Left lung (tissue), 4 donors: ENCODE measurements at regions not wholly inside any gene's neighbourhood (a gene's known extent, or its start where the extent isn't known, plus 50 kb on each side); places are given as distances from the start of the nearest gene placed in this dataset.

Experiments used
- ATAC-seq: fragments of 200-7000 bp; cut with Tn5 transposase; one replicate; pipeline ENCODE4 v1.9.1; 2020; ENCODE audit warnings: moderate library complexity
- DNase-seq, 4 donors: peaks; one replicate each; pipeline ENCODE4 v3.0.0-alpha.2; 2013 to 2020
- H3K27ac ChIP-seq, 2 donors: fragments of 200-600 bp; sonication (generic) in 1 of 2; one replicate each; pipeline versions ENCODE4 v1.5.0 to v1.8.0; 2020 to 2021
- H3K27me3 ChIP-seq, 2 donors: fragments of 200-600 bp; sonication (generic) in 1 of 2; one replicate each; pipeline versions ENCODE4 v1.5.0 to v1.8.0; 2020 to 2021
- H3K36me3 ChIP-seq, 2 donors: fragments of 200-600 bp; sonication (generic) in 1 of 2; one replicate each; pipeline versions ENCODE4 v1.5.0 to v1.8.0; 2020 to 2021
- H3K4me1 ChIP-seq, 2 donors: fragments of 200-600 bp; one replicate each; pipeline ENCODE4 v1.8.0; 2021
- H3K4me3 ChIP-seq, 2 donors: fragments of 200-600 bp; sonication (generic) in 1 of 2; one replicate each; pipeline versions ENCODE4 v1.5.0 to v1.8.0; 2020 to 2021; ENCODE audit warnings: mild to moderate bottlenecking in 1 of 2
- H3K9me3 ChIP-seq, 2 donors: fragments of 200-600 bp; sonication (generic) in 1 of 2; one replicate each; pipeline versions ENCODE4 v1.5.0 to v1.8.0; 2020 to 2021
- intact Hi-C, 2 donors: fragments of 100-400 bp; cut with DNase I; formaldehyde crosslinking; loops; one replicate each; pipeline versions ENCODE4 v1.11.2 to v1.14.2; 2022
- TF ChIP-seq, protein P1 (sequence below), 2 donors: fragments of 200-600 bp; sonication (generic) in 1 of 2; IDR thresholded peaks; one replicate each; pipeline versions ENCODE4 v1.5.0 to v1.8.0; 2021; ENCODE audit warnings: antibody characterized with exemption in 2 of 2
- donor health status: DM: no; HTN: yes; CAD: no.
- donor health status: DM: no; HTN: no; CAD: no.

DNA sequence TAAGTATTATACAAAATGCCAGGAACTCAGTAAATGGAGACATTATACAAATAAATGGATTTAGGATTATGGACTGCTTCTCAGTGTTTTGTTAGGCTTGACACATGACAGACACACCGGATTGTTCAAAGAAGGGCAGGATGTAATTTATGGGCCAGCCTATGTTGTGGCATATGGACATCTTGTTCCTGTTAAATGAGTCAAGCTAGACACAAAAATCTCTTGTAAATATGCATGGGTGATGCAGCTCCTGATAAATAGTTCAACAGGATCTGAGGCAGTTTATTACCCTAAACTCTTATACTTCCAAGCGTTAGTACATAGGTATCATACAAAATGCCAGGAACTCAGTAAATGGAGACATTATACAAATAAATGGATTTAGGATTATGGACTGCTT lies 502.3 kb downstream of the TBC1D4 start:
- Histone ChIP-seq H3K9me3 (no peaks in the 10 kb centered on the region), H3K4me1 (no peaks in the 10 kb centered on the region), H3K4me3 (no peak overlapping the region), H3K27me3 (no peaks in the 10 kb centered on the region), H3K27ac (no peak overlapping the region), H3K36me3 (no peaks in the 10 kb centered on the region)
- TF ChIP-seq, protein P1, sequence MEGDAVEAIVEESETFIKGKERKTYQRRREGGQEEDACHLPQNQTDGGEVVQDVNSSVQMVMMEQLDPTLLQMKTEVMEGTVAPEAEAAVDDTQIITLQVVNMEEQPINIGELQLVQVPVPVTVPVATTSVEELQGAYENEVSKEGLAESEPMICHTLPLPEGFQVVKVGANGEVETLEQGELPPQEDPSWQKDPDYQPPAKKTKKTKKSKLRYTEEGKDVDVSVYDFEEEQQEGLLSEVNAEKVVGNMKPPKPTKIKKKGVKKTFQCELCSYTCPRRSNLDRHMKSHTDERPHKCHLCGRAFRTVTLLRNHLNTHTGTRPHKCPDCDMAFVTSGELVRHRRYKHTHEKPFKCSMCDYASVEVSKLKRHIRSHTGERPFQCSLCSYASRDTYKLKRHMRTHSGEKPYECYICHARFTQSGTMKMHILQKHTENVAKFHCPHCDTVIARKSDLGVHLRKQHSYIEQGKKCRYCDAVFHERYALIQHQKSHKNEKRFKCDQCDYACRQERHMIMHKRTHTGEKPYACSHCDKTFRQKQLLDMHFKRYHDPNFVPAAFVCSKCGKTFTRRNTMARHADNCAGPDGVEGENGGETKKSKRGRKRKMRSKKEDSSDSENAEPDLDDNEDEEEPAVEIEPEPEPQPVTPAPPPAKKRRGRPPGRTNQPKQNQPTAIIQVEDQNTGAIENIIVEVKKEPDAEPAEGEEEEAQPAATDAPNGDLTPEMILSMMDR (IDR thresholded peaks at IDR 0.05) = no peak
- ATAC-seq (no peak), DNase-seq (no peak)
- intact Hi-C loops = no loop called here

DNA sequence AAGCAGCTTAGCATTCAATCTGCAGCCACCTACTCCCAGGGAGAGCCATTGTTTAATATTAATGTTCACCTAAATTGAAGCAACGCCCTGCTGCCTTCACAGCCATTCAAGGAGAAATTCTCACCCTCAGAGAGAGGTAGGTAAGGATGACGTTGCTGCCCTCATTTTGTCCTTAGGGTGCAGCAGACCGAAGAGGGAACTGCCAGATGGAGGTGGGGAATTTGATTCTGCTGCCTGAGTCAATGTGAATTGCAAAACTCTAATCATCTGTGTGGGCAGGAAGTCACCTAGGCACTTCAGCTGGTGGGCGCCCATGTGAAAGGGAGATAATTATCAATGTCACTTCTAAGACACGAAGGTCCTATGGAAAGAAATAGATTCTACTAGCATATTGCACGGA lies 503.4 kb downstream of the TBC1D4 start:
- DNase-seq (no peak), ATAC-seq (no peak)
- TF ChIP-seq, protein P1 (IDR thresholded peaks at IDR 0.05) = no peak
- no peaks in the 10 kb centered on the region for H3K9me3 ChIP-seq
- no peaks in the 10 kb centered on the region for H3K36me3 ChIP-seq
- no peaks in the 10 kb centered on the region for H3K4me1 ChIP-seq
- H3K4me3 ChIP-seq = no peak overlapping the region
- H3K27me3 ChIP-seq = no peaks in the 10 kb centered on the region
- H3K27ac ChIP-seq = no peak overlapping the region
- intact Hi-C loops = no loop called here

DNA sequence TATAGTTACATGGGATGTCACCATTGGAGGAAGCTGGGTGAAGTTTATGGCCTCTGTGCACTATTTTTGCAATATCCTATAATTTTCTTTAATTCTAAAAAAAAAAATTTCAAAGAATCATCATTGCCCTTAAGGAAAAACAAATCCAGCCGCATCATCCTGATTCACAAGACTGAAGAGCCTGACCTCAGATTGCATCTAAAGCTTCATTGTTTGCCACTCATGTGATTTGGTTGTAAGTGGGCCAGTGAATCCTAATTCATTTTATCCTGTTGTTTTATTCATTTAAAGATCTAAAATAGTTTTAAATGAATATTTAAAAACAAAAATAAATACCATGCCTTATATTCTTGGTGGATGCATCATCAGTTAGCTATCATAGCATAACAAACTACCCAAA lies 504.5 kb downstream of the TBC1D4 start:
- H3K4me3 ChIP-seq = no peak overlapping the region
- no peak for ATAC-seq
- no peaks in the 10 kb centered on the region for H3K36me3 ChIP-seq
- H3K27me3 ChIP-seq = no peaks in the 10 kb centered on the region
- DNase-seq = no peak
- no peak overlapping the region for H3K27ac ChIP-seq
- no peaks in the 10 kb centered on the region for H3K4me1 ChIP-seq
- TF ChIP-seq, protein P1 (IDR thresholded peaks at IDR 0.05) = no peak
- no peaks in the 10 kb centered on the region for H3K9me3 ChIP-seq
- intact Hi-C loops = no loop called here

DNA sequence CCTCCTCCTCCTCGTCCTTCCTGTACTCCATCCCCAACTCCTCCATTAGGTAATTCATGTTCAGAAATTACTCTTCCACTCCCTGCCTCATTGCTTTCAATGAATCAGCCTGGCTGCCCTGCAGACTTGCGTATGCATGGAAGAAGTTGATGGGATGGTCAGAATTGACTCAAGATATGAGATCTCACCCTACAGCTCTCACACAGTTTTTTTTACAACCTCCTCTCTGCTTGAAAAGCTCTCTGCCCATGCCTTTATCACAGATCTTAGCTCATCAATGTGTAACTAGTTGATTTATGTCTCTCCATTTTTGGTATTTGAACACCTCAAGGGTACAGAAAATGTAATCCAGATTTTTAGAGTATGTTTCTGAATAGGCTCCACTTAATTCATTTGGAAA lies 506.9 kb downstream of the TBC1D4 start:
- intact Hi-C loops = no loop called here
- H3K4me1 ChIP-seq = no peaks in the 10 kb centered on the region

DNA sequence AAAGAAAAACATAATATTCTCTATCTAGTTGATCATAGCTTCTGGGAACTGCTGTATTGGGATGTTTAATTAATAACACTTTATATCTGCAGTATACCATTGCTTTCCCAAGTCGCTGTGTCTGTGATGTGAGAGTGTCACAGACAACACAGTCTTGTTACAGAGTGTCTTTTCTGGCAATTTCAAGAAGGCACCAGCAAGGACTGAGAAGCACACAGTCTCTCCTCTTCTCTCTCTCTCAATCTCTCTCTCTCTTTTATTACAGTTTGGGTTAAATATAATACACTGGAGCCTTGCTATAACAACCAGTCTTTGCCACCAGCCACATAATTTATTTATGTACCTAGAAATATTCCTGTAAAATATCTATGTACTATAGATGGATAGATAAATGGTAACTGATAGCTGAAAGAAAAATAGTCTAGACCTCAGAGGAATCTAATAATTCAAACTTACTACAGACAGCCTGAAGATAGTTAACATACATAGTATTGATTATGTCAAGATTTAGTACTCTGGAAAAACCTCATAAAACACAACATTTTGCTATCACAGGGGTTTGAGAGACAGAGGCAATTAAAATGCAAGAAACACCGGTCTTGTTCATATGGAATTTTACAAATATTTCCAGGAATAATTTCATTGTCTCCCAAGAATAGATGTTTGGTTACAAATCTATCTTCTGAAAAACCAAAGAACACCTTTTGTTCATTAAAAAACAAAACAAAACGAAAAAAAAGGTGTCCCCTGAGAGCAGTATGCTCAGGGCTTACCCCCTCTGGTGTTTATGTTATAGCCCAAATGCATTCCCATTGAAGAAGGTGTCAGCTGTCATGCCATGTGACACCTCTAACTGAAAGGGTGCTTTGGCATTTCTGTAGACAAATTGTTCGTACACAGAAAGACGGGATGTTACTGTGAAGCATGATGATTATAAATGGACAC lies 507.8 kb downstream of the TBC1D4 start:
- DNase-seq (no peak), ATAC-seq (no peak)
- Histone ChIP-seq H3K9me3 (no peaks in the 10 kb centered on the region), H3K4me3 (no peak overlapping the region), H3K36me3 (no peaks in the 10 kb centered on the region), H3K27ac (no peak overlapping the region), H3K27me3 (no peaks in the 10 kb centered on the region), H3K4me1 (no peaks in the 10 kb centered on the region)
- TF ChIP-seq, protein P1 (IDR thresholded peaks at IDR 0.05) = no peak
- intact Hi-C loops = no loop called here

More for the DNA sequence above, 506.9 kb downstream of the TBC1D4 start:
- DNase-seq (no peak), ATAC-seq (no peak)
- Histone ChIP-seq H3K36me3 (no peaks in the 10 kb centered on the region), H3K27me3 (no peaks in the 10 kb centered on the region), H3K9me3 (no peaks in the 10 kb centered on the region), H3K27ac (no peak overlapping the region), H3K4me3 (no peak overlapping the region)
- TF ChIP-seq, protein P1 (IDR thresholded peaks at IDR 0.05) = no peak
